ENCODE measurements at regions not wholly inside any gene's neighbourhood (a gene's known extent, or its start where the extent isn't known, plus 50 kb on each side); places are given as distances from the start of the nearest gene placed in this dataset.

DNA sequence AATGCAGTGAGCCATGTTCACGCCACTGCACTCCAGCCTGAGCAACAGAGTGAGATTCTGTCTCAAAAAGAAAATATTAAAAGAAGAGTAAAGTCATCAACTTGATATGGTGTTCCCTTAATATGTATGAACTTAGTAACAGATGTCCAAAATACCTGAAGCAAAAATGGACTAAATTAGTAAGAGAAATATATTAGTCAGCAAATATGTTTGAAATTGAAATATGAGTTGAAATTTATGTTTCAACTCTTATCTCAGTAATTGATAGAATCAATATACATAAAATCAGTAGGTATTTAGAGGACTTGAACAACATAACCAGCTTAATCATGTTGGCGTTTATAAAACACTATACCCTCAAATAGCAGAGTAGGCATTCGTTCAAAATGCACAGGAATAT, 668.5 kb downstream of the ISL1 start:
- no peaks in the 10 kb centered on the region for H3K4me1 ChIP-seq
- H3K9me3 ChIP-seq, result no peaks in the 10 kb centered on the region
- H3K27ac ChIP-seq, result no peak overlapping the region
- intact Hi-C loops (cut with DNase I; ENCODE audit: low total_unique reads), result no loop called here
- H3K36me3 ChIP-seq, result no peaks in the 10 kb centered on the region
- 85 to 91% methylated on average over 3 of the region's 3 CpGs for WGBS, 2 donors (ENCODE audit: low coverage in 1 of 2)
- no peak overlapping the region for H3K4me3 ChIP-seq
- H3K27me3 ChIP-seq, result no peaks in the 10 kb centered on the region
- in situ Hi-C loops (cut with MboI; ENCODE audit: low pct_ligation_motif_present in 1 of 4, low pct_unique_long_range_greater_than_20kb in 1 of 4, low sequenced_read_pairs in 3 of 4), result no loop called here
- no peak for DNase-seq
- no peak for TF ChIP-seq POLR2AphosphoS5 (IDR thresholded peaks at IDR 0.05)
- TF ChIP-seq, protein P1, sequence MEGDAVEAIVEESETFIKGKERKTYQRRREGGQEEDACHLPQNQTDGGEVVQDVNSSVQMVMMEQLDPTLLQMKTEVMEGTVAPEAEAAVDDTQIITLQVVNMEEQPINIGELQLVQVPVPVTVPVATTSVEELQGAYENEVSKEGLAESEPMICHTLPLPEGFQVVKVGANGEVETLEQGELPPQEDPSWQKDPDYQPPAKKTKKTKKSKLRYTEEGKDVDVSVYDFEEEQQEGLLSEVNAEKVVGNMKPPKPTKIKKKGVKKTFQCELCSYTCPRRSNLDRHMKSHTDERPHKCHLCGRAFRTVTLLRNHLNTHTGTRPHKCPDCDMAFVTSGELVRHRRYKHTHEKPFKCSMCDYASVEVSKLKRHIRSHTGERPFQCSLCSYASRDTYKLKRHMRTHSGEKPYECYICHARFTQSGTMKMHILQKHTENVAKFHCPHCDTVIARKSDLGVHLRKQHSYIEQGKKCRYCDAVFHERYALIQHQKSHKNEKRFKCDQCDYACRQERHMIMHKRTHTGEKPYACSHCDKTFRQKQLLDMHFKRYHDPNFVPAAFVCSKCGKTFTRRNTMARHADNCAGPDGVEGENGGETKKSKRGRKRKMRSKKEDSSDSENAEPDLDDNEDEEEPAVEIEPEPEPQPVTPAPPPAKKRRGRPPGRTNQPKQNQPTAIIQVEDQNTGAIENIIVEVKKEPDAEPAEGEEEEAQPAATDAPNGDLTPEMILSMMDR (IDR thresholded peaks at IDR 0.05), result no peak
- no peak for TF ChIP-seq POLR2A (IDR thresholded peaks at IDR 0.05)
- TF ChIP-seq EP300 (IDR thresholded peaks at IDR 0.05; ENCODE audit: low read depth), result no peak

DNA sequence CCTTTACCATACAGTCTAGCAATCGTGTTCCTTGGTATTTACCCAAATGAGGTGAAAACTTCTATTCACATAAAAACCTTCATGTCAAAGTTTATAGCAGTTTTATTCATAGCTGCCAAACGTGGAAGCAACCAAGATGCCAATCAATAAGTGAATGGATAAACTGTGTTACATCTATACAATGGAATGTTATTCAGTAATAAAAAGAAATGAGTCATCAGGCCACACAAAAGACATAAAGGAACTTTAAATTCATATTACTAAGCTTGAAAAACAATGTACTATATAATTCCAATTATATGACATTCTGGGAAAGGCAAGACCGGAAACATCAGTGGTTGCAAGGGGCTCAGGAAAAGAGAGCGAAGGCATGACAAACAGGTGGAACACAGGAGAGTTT, 679.9 kb downstream of the ISL1 start:
- no peak for TF ChIP-seq POLR2AphosphoS5 (IDR thresholded peaks at IDR 0.05)
- no peak for TF ChIP-seq POLR2A (IDR thresholded peaks at IDR 0.05)
- TF ChIP-seq, protein P1 (IDR thresholded peaks at IDR 0.05), result no peak
- no peak for TF ChIP-seq EP300 (IDR thresholded peaks at IDR 0.05; ENCODE audit: low read depth)
- H3K36me3 ChIP-seq, result no peaks in the 10 kb centered on the region
- intact Hi-C loops (cut with DNase I; ENCODE audit: low total_unique reads), result no loop called here
- WGBS, 2 donors (ENCODE audit: low coverage in 1 of 2), result 54 to 74% methylated on average over 4 of the region's 4 CpGs
- no peak overlapping the region for H3K27ac ChIP-seq
- no peaks in the 10 kb centered on the region for H3K9me3 ChIP-seq
- no peaks in the 10 kb centered on the region for H3K4me1 ChIP-seq
- no peaks in the 10 kb centered on the region for H3K27me3 ChIP-seq
- no peak overlapping the region for H3K4me3 ChIP-seq
- in situ Hi-C loops (cut with MboI; ENCODE audit: low pct_ligation_motif_present in 1 of 4, low pct_unique_long_range_greater_than_20kb in 1 of 4, low sequenced_read_pairs in 3 of 4), result no loop called here
- DNase-seq, result no peak

DNA sequence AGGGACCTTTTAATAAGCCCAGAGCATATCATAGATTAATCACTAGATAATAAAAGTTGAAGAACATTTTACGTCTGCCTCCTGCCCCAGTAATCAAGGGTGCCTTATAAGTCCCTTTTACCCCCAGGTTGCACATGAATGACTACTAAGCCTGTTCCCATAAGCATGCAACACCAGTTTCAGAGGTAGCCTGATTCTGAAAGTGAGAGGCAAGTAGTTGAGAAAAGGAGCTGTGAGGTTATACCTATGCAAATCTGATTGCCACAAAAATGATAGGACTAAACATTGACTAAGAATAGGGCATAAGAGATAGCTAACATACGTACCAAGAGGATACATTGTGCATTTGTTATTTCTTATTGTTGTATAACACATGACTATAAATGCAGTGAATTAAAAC, 681.9 kb downstream of the ISL1 start:
- no peak overlapping the region for H3K4me3 ChIP-seq
- no peaks in the 10 kb centered on the region for H3K27me3 ChIP-seq
- H3K36me3 ChIP-seq, result no peaks in the 10 kb centered on the region
- no peak for DNase-seq
- in situ Hi-C loops (cut with MboI; ENCODE audit: low pct_ligation_motif_present in 1 of 4, low pct_unique_long_range_greater_than_20kb in 1 of 4, low sequenced_read_pairs in 3 of 4) (no loop called here), intact Hi-C loops (cut with DNase I; ENCODE audit: low total_unique reads) (no loop called here)
- no peaks in the 10 kb centered on the region for H3K9me3 ChIP-seq
- no peak for TF ChIP-seq POLR2AphosphoS5 (IDR thresholded peaks at IDR 0.05)
- no peak for TF ChIP-seq EP300 (IDR thresholded peaks at IDR 0.05; ENCODE audit: low read depth)
- TF ChIP-seq POLR2A (IDR thresholded peaks at IDR 0.05), result no peak
- TF ChIP-seq, protein P1 (IDR thresholded peaks at IDR 0.05), result no peak
- H3K4me1 ChIP-seq, result no peaks in the 10 kb centered on the region
- 75 to 81% methylated on average over 1 to 2 of the region's 2 CpGs for WGBS, 2 donors (ENCODE audit: low coverage in 1 of 2)
- no peak overlapping the region for H3K27ac ChIP-seq

DNA sequence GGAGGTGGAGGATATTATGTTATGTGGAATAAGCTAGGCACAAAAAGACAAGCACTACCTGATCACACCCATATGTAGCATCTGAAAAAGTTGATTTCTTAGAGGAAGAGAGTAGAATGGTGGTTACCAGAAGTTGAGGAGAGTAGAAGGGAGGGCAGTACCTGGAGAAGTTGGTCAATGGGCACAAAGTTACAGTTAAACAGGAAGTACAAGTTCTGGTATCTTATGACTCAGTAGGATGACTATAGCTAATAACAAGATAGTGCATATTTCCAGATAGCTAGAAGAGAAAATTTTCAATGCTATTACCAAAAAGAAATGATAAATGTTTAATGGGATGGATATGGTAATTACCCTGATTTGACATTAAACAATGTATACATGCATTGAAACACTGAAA, 686.7 kb downstream of the ISL1 start:
- H3K27me3 ChIP-seq, result no peaks in the 10 kb centered on the region
- TF ChIP-seq, protein P1 (IDR thresholded peaks at IDR 0.05), result no peak
- TF ChIP-seq POLR2AphosphoS5 (IDR thresholded peaks at IDR 0.05), result no peak
- no peak for TF ChIP-seq EP300 (IDR thresholded peaks at IDR 0.05; ENCODE audit: low read depth)
- TF ChIP-seq POLR2A (IDR thresholded peaks at IDR 0.05), result no peak
- in situ Hi-C loops (cut with MboI; ENCODE audit: low pct_ligation_motif_present in 1 of 4, low pct_unique_long_range_greater_than_20kb in 1 of 4, low sequenced_read_pairs in 3 of 4) (no loop called here), intact Hi-C loops (cut with DNase I; ENCODE audit: low total_unique reads) (no loop called here)
- no peak for DNase-seq
- H3K4me1 ChIP-seq, result no peaks in the 10 kb centered on the region
- H3K9me3 ChIP-seq, result no peaks in the 10 kb centered on the region
- H3K36me3 ChIP-seq, result no peaks in the 10 kb centered on the region
- no peak overlapping the region for H3K27ac ChIP-seq
- no peak overlapping the region for H3K4me3 ChIP-seq
